ENCODE measurements at regions not wholly inside any gene's neighbourhood (a gene's known extent, or its start where the extent isn't known, plus 50 kb on each side); places are given as distances from the start of the nearest gene placed in this dataset.

GRCh38 chr12:93966516-93967133 is 181.8 kb upstream of the PLXNC1 start:
- no peak overlapping the region for H3K4me3 ChIP-seq (ENCODE audit: low read depth, low read length)
- DNase-seq (ENCODE audit: low read depth): no peak
- TF ChIP-seq POLR2A (IDR thresholded peaks at IDR 0.05; ENCODE audit: extremely low read depth, insufficient read length) (no peak), MYC (IDR thresholded peaks at IDR 0.05; ENCODE audit: low read depth, low read length) (no peak), CTCF (IDR thresholded peaks at IDR 0.05; ENCODE audit: low read depth, low read length) (no peak)
- TF ChIP-seq, protein P1, sequence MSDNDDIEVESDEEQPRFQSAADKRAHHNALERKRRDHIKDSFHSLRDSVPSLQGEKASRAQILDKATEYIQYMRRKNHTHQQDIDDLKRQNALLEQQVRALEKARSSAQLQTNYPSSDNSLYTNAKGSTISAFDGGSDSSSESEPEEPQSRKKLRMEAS (IDR thresholded peaks at IDR 0.05; ENCODE audit: low read depth, low read length): no peak

DNA sequence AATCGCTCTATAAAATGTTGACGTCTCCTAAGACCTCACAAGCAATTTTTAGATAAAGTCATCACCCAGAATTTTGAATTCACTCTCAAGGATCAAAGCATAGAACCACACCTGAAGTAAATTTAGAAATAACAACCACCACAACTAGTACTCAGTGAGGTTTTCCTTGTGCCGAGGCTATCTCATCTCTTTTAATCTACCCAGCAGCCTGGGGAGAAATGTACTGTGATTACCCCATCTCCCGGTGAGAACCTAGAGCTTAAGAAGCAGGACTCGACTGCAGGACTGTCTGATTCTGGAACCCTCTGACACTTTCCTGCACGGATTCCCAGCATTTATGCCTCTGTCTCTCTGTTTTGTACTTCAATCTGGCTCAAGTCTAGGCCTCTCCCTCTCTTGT is 180.9 kb upstream of the PLXNC1 start:
- no peak for DNase-seq (ENCODE audit: low read depth)
- no peak overlapping the region for H3K4me3 ChIP-seq (ENCODE audit: low read depth, low read length)
- TF ChIP-seq, protein P1 (IDR thresholded peaks at IDR 0.05; ENCODE audit: low read depth, low read length): no peak
- TF ChIP-seq POLR2A (IDR thresholded peaks at IDR 0.05; ENCODE audit: extremely low read depth, insufficient read length) (no peak), CTCF (IDR thresholded peaks at IDR 0.05; ENCODE audit: low read depth, low read length) (no peak), MYC (IDR thresholded peaks at IDR 0.05; ENCODE audit: low read depth, low read length) (no peak)

DNA sequence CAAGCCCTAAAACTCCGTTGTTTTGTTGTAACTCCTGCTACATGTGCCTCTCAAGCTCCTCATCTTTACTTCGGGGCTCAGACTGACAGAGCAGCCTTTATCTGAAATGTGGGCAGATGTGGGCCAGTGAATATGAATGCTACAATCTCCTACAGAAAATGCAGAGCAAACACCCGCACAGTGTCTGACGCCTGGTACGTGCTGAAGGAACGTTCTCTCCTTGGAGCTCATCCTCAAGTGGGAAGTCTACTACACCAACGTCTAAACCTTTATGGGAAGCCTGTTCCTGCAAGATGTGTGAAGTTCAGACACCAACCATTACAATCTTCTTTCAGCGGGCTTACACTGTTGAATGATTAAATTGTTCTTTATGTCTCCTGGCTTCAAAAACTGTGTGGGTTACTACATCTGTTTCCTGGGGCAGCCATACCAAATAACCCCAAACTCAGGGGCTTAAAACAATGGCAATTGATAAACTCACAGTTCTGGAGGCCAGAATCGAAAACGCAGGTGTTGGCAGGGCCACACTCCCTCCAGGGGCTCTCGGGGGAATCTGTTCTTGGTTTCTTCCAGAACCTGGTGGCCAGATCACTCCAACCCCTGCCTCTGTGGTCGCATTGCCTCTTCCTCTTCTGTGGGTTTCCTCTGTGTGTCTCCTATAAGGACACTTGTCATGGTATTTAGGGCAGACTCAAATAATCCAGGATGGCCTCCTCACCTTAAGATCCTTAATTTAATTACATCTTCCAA is 179.7 kb upstream of the PLXNC1 start:
- no peak for TF ChIP-seq POLR2A (IDR thresholded peaks at IDR 0.05; ENCODE audit: extremely low read depth, insufficient read length)
- TF ChIP-seq, protein P1 (IDR thresholded peaks at IDR 0.05; ENCODE audit: low read depth, low read length): no peak
- no peak for TF ChIP-seq CTCF (IDR thresholded peaks at IDR 0.05; ENCODE audit: low read depth, low read length)
- no peak for TF ChIP-seq MYC (IDR thresholded peaks at IDR 0.05; ENCODE audit: low read depth, low read length)
- peak; percentile 37 for DNase-seq (ENCODE audit: low read depth)
- no peak overlapping the region for H3K4me3 ChIP-seq (ENCODE audit: low read depth, low read length)

GRCh38 chr12:93970900-93971688 is 177.3 kb upstream of the PLXNC1 start:
- TF ChIP-seq, protein P1 (IDR thresholded peaks at IDR 0.05; ENCODE audit: low read depth, low read length): no peak
- TF ChIP-seq POLR2A (IDR thresholded peaks at IDR 0.05; ENCODE audit: extremely low read depth, insufficient read length): no peak
- no peak for TF ChIP-seq CTCF (IDR thresholded peaks at IDR 0.05; ENCODE audit: low read depth, low read length)
- no peak for TF ChIP-seq MYC (IDR thresholded peaks at IDR 0.05; ENCODE audit: low read depth, low read length)
- no peak for DNase-seq (ENCODE audit: low read depth)
- no peak overlapping the region for H3K4me3 ChIP-seq (ENCODE audit: low read depth, low read length)

DNA sequence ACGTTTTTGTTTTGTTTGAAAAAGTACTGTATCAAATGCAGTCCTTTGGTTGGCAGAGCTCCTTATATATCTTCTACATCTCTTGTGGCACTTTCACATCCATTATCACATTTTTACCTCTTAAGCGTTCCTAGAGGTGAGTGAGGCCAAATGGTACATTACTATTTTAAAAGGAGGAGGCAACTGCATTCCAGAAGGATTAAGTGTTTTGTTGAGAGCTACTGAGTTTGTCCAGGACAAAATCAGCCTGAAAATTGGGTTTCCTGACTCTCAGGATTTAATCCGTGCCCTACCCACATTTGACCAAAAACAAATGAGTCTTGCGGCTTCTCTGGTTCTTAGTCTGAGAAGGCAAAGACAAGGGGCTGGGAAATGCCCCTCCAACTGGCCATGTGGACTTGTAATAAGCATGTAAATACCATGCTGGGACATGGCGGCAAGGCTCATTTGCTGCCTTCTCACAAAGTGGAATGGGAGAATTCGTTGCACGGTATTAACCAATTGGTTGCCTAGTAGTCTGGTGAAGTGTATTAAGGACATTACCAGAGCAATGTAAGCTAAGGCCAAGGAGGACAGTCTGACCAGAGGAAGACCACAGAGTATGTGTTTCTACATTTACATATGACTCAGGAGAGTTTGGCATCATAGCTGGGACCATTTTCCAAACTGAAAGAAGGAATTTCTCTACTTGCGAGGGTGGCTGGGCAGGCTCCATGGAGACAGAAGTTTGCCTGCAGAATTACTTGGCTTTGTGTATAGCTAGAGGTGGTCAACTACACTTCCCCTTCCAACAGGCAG is 175.8 kb upstream of the PLXNC1 start:
- TF ChIP-seq, protein P1 (IDR thresholded peaks at IDR 0.05; ENCODE audit: low read depth, low read length): no peak
- TF ChIP-seq CTCF (IDR thresholded peaks at IDR 0.05; ENCODE audit: low read depth, low read length) (no peak), POLR2A (IDR thresholded peaks at IDR 0.05; ENCODE audit: extremely low read depth, insufficient read length) (no peak), MYC (IDR thresholded peaks at IDR 0.05; ENCODE audit: low read depth, low read length) (no peak)
- no peak for DNase-seq (ENCODE audit: low read depth)
- H3K4me3 ChIP-seq (ENCODE audit: low read depth, low read length): no peak overlapping the region

Measured in NB4 (cell line).